CD14-positive monocyte (primary cell): ENCODE measurements at regions not wholly inside any gene's neighbourhood (a gene's known extent, or its start where the extent isn't known, plus 50 kb on each side); places are given as distances from the start of the nearest gene placed in this dataset.

ENCODE experiments used
- DNase-seq, 3 donors: peaks; one replicate each; pipeline ENCODE4 v3.0.0-alpha.2; 2011 to 2022
- H2AFZ ChIP-seq: 2 replicates; pipeline ENCODE4 v1.6.0; 2012; ENCODE audit warnings: mild to moderate bottlenecking, low read depth, low read length, inconsistent platforms; ENCODE audit not compliant: insufficient read depth, poor library complexity, severe bottlenecking
- H3K27ac ChIP-seq, 2 donors: 1 replicate in 1 of 2; 2 replicates in 1 of 2; pipeline ENCODE4 v1.5.1; 2012 to 2013; ENCODE audit warnings: low read length in 2 of 2, control low read depth in 1 of 2, inconsistent platforms in 1 of 2, low read depth in 1 of 2, mild to moderate bottlenecking in 1 of 2
- H3K27me3 ChIP-seq, 2 donors: one replicate each; pipeline versions ENCODE4 v1.6.0 to v1.6.1; 2011 to 2013; ENCODE audit warnings: low read length in 2 of 2; ENCODE audit not compliant: control insufficient read depth in 2 of 2, insufficient read depth in 2 of 2
- H3K36me3 ChIP-seq, 2 donors: replicated peaks in 1 of 2; 1 replicate in 1 of 2; 2 replicates in 1 of 2; pipeline versions ENCODE4 v1.5.1 to v1.6.1; 2012 to 2013; ENCODE audit warnings: low read length in 2 of 2, control low read depth in 1 of 2, inconsistent platforms in 1 of 2, mild to moderate bottlenecking in 1 of 2; ENCODE audit not compliant: insufficient read depth in 2 of 2, control insufficient read depth in 1 of 2
- H3K4me1 ChIP-seq, 2 donors: 1 replicate in 1 of 2; 2 replicates in 1 of 2; pipeline versions ENCODE4 v1.5.1 to v1.6.1; 2012 to 2013; ENCODE audit warnings: low read length in 2 of 2, control low read depth in 1 of 2, inconsistent platforms in 1 of 2, mild to moderate bottlenecking in 1 of 2, moderate library complexity in 1 of 2; ENCODE audit not compliant: insufficient read depth in 2 of 2, control insufficient read depth in 1 of 2
- H3K4me2 ChIP-seq: replicated peaks from 2 replicates; pipeline ENCODE3; 2012; ENCODE audit warnings: low read length, moderate library complexity, mild to moderate bottlenecking; ENCODE audit not compliant: poor library complexity, severe bottlenecking; ENCODE audit errors: extremely low read depth
- H3K4me3 ChIP-seq, 3 experiments: fragments of 200-600 bp in 1 of 3; sonication (generic) in 1 of 3; replicated peaks in 1 of 3; 1 replicate in 2 of 3; 2 replicates in 1 of 3; pipeline ENCODE4 v1.5.1; 2011 to 2013; ENCODE audit warnings: low read length in 3 of 3, mild to moderate bottlenecking in 3 of 3, control low read depth in 2 of 3, low read depth in 2 of 3, inconsistent platforms in 1 of 3, moderate library complexity in 1 of 3
- H3K79me2 ChIP-seq: 2 replicates; pipeline ENCODE4 v1.6.0; 2012; ENCODE audit warnings: mild to moderate bottlenecking, control low read depth, inconsistent platforms, low read length, moderate library complexity; ENCODE audit not compliant: insufficient read depth
- H3K9ac ChIP-seq: 2 replicates; pipeline ENCODE4 v1.6.0; 2017; ENCODE audit warnings: low read length, mild to moderate bottlenecking; ENCODE audit not compliant: insufficient read depth, poor library complexity, severe bottlenecking
- H3K9me3 ChIP-seq, 2 donors: replicated peaks in 1 of 2; 1 replicate in 1 of 2; 2 replicates in 1 of 2; pipeline versions ENCODE4 v1.5.1 to v1.6.1; 2012 to 2013; ENCODE audit warnings: low read length in 2 of 2, control low read depth in 1 of 2; ENCODE audit not compliant: control insufficient read depth in 1 of 2, insufficient read depth in 1 of 2
- H4K20me1 ChIP-seq: 2 replicates; pipeline ENCODE4 v1.6.0; 2012; ENCODE audit warnings: mild to moderate bottlenecking, low read length, control low read depth, moderate library complexity; ENCODE audit not compliant: insufficient read depth
- H3K27ac Mint-ChIP-seq, 7 donors: one replicate each; pipeline ENCODE4 v1.8.0; 2020; ENCODE audit warnings: mild to moderate bottlenecking in 7 of 7, mixed read lengths in 7 of 7, moderate library complexity in 6 of 7, inconsistent platforms in 2 of 7
- H3K27me3 Mint-ChIP-seq, 3 donors: one replicate each; pipeline ENCODE4 v1.8.0; 2021 to 2022; ENCODE audit warnings: low read depth in 3 of 3, mild to moderate bottlenecking in 3 of 3, mixed read lengths in 3 of 3, moderate library complexity in 3 of 3, inconsistent platforms in 1 of 3
- H3K36me3 Mint-ChIP-seq, 2 donors: one replicate each; pipeline ENCODE4 v1.8.0; 2020; ENCODE audit warnings: mixed read lengths in 2 of 2, inconsistent platforms in 1 of 2, mild to moderate bottlenecking in 1 of 2
- H3K4me1 Mint-ChIP-seq: one replicate; pipeline ENCODE4 v1.8.0; 2020; ENCODE audit warnings: mild to moderate bottlenecking, mixed read lengths
- H3K4me3 Mint-ChIP-seq, 2 donors: one replicate each; pipeline ENCODE4 v1.8.0; 2020; ENCODE audit warnings: mild to moderate bottlenecking in 2 of 2, mixed read lengths in 2 of 2, moderate library complexity in 1 of 2
- H3K9me3 Mint-ChIP-seq, 7 donors: one replicate each; pipeline ENCODE4 v1.8.0; 2020 to 2022; ENCODE audit warnings: mixed read lengths in 7 of 7, mild to moderate bottlenecking in 6 of 7, moderate library complexity in 6 of 7, inconsistent platforms in 2 of 7
- WGBS: methylation state at CpG from one replicate; pipeline ENCODE4 v1.1.5; 2013; ENCODE audit warnings: missing lambda C conversion rate; ENCODE audit not compliant: insufficient coverage; 5-methylcytosine and 5-hydroxymethylcytosine counted together
- intact Hi-C, 2 donors: fragments of 100-400 bp; cut with micrococcal nuclease; formaldehyde crosslinking; loops; one replicate each; pipeline versions ENCODE4 v1.15.0 to v1.15.1; 2023
- TF ChIP-seq, protein P1 (sequence below): fragments of 200-600 bp; IDR thresholded peaks from one replicate; pipeline ENCODE4 v1.8.0; 2022; ENCODE audit warnings: antibody characterized with exemption, mild to moderate bottlenecking

DNA sequence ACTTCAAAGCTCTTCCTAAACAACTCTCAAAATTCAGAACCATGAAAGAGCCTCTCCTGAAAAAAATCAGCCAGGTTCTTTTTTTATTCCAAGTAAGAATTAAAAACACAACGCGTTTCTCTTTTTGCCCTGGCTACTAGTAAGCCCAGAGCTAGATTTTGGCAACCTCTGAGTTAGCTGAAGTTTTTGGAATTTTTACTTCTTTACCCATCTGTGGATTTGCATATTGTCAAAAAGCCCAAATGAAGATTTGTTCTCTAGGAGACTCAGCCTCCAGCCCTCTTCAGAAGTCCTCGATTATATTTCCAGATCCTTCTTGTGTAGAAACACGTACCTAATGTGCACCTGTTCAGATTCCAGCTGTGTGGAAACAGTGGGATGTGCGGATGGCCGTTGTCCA is 517.9 kb downstream of the TBC1D22A start:
- Histone ChIP-seq H3K27ac (no peak overlapping the region), H2AFZ (no peak overlapping the region), H4K20me1 (no peaks in the 10 kb centered on the region), H3K4me1 (no peaks in the 10 kb centered on the region), H3K79me2 (no peaks in the 10 kb centered on the region), H3K27me3 (no peaks in the 10 kb centered on the region), H3K9ac (no peak overlapping the region), H3K9me3 (no peaks in the 10 kb centered on the region), H3K4me3 (no peak overlapping the region), H3K36me3 (no peaks in the 10 kb centered on the region), H3K4me2 (no peak overlapping the region)
- intact Hi-C loops = no loop called here
- H3K4me1 Mint-ChIP-seq = no peaks in the 10 kb centered on the region
- TF ChIP-seq, protein P1, sequence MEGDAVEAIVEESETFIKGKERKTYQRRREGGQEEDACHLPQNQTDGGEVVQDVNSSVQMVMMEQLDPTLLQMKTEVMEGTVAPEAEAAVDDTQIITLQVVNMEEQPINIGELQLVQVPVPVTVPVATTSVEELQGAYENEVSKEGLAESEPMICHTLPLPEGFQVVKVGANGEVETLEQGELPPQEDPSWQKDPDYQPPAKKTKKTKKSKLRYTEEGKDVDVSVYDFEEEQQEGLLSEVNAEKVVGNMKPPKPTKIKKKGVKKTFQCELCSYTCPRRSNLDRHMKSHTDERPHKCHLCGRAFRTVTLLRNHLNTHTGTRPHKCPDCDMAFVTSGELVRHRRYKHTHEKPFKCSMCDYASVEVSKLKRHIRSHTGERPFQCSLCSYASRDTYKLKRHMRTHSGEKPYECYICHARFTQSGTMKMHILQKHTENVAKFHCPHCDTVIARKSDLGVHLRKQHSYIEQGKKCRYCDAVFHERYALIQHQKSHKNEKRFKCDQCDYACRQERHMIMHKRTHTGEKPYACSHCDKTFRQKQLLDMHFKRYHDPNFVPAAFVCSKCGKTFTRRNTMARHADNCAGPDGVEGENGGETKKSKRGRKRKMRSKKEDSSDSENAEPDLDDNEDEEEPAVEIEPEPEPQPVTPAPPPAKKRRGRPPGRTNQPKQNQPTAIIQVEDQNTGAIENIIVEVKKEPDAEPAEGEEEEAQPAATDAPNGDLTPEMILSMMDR = no peak
- peaks cover 4 to 8% (median 5%) of the 10 kb centered on the region in 3 donors for H3K27me3 Mint-ChIP-seq
- H3K9me3 Mint-ChIP-seq = no peaks in the 10 kb centered on the region
- no CpG with 5 or more reads among the region's 6 CpGs for WGBS
- H3K27ac Mint-ChIP-seq = no peak overlapping the region
- DNase-seq = no peak
- no peaks in the 10 kb centered on the region for H3K36me3 Mint-ChIP-seq
- H3K4me3 Mint-ChIP-seq = no peak overlapping the region

GRCh38 chr22:47279746-47280145 is 517.3 kb downstream of the TBC1D22A start:
- Mint-ChIP-seq H3K4me3 (no peak overlapping the region), H3K36me3 (no peaks in the 10 kb centered on the region), H3K27me3 (peaks cover 4 to 8% (median 4%) of the 10 kb centered on the region in 3 donors), H3K9me3 (peaks cover 0 to 2% (median 0%) of the 10 kb centered on the region in 7 donors), H3K27ac (peak overlapping the region in 1 of 7 donors; percentile 31), H3K4me1 (no peaks in the 10 kb centered on the region)
- intact Hi-C loops = no loop called here
- Histone ChIP-seq H2AFZ (no peak overlapping the region), H3K9ac (no peak overlapping the region), H3K27ac (no peak overlapping the region), H3K79me2 (no peaks in the 10 kb centered on the region), H3K36me3 (no peaks in the 10 kb centered on the region), H3K4me3 (no peak overlapping the region), H3K4me1 (no peaks in the 10 kb centered on the region), H4K20me1 (no peaks in the 10 kb centered on the region), H3K4me2 (no peak overlapping the region), H3K27me3 (no peaks in the 10 kb centered on the region), H3K9me3 (no peaks in the 10 kb centered on the region)
- 87% methylated on average over 11 of the region's 11 CpGs for WGBS
- TF ChIP-seq, protein P1 = no peak
- no peak for DNase-seq
